Prostate gland (tissue), 2 donors: ENCODE measurements at regions not wholly inside any gene's neighbourhood (a gene's known extent, or its start where the extent isn't known, plus 50 kb on each side); places are given as distances from the start of the nearest gene placed in this dataset.

Experiments
- POLR2A ChIP-seq: fragments of 450-650 bp; IDR thresholded peaks from one replicate; pipeline ENCODE4 v1.6.1; 2016; ENCODE audit warnings: antibody characterized with exemption, mild to moderate bottlenecking
- TF ChIP-seq, protein P1 (sequence below), 4 experiments: fragments of 200-600 bp in 2 of 4; fragments of 450-650 bp in 2 of 4; sonication (generic) in 2 of 4; IDR thresholded peaks; 1 replicate in 3 of 4; 2 replicates in 1 of 4; pipeline ENCODE4 v1.5.1; 2016 to 2019; ENCODE audit warnings: antibody characterized with exemption in 4 of 4, mild to moderate bottlenecking in 2 of 4, moderate library complexity in 2 of 4

- TF ChIP-seq, protein P1, sequence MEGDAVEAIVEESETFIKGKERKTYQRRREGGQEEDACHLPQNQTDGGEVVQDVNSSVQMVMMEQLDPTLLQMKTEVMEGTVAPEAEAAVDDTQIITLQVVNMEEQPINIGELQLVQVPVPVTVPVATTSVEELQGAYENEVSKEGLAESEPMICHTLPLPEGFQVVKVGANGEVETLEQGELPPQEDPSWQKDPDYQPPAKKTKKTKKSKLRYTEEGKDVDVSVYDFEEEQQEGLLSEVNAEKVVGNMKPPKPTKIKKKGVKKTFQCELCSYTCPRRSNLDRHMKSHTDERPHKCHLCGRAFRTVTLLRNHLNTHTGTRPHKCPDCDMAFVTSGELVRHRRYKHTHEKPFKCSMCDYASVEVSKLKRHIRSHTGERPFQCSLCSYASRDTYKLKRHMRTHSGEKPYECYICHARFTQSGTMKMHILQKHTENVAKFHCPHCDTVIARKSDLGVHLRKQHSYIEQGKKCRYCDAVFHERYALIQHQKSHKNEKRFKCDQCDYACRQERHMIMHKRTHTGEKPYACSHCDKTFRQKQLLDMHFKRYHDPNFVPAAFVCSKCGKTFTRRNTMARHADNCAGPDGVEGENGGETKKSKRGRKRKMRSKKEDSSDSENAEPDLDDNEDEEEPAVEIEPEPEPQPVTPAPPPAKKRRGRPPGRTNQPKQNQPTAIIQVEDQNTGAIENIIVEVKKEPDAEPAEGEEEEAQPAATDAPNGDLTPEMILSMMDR (IDR thresholded peaks at IDR 0.05) = no peak
- TF ChIP-seq POLR2A = no peak
These were observed 137.2 kb upstream of the SUCLG2 start for GRCh38 chr3:67791620-67792019.
